ENCODE measurements at regions not wholly inside any gene's neighbourhood (a gene's known extent, or its start where the extent isn't known, plus 50 kb on each side); places are given as distances from the start of the nearest gene placed in this dataset.

- TF ChIP-seq, protein P1, sequence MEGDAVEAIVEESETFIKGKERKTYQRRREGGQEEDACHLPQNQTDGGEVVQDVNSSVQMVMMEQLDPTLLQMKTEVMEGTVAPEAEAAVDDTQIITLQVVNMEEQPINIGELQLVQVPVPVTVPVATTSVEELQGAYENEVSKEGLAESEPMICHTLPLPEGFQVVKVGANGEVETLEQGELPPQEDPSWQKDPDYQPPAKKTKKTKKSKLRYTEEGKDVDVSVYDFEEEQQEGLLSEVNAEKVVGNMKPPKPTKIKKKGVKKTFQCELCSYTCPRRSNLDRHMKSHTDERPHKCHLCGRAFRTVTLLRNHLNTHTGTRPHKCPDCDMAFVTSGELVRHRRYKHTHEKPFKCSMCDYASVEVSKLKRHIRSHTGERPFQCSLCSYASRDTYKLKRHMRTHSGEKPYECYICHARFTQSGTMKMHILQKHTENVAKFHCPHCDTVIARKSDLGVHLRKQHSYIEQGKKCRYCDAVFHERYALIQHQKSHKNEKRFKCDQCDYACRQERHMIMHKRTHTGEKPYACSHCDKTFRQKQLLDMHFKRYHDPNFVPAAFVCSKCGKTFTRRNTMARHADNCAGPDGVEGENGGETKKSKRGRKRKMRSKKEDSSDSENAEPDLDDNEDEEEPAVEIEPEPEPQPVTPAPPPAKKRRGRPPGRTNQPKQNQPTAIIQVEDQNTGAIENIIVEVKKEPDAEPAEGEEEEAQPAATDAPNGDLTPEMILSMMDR (conservative IDR thresholded peaks at IDR 0.05; ENCODE audit: low read depth, low read length), result no peak
- TF ChIP-seq POLR2A (IDR thresholded peaks at IDR 0.05; ENCODE audit: low read depth, low read length) (no peak), SMC3 (IDR thresholded peaks at IDR 0.05; ENCODE audit: low read depth, low read length) (no peak), RAD21 (IDR thresholded peaks at IDR 0.05; ENCODE audit: low read length) (no peak), NFE2L2 (IDR thresholded peaks at IDR 0.05; ENCODE audit: low read depth, low read length) (no peak), MAZ (IDR thresholded peaks at IDR 0.05; ENCODE audit: borderline replicate concordance, low read depth, low read length) (no peak), MXI1 (IDR thresholded peaks at IDR 0.05; ENCODE audit: borderline replicate concordance, low read depth, low read length) (no peak), ELK1 (IDR thresholded peaks at IDR 0.05; ENCODE audit: borderline replicate concordance, low read depth, low read length) (no peak), FOS (IDR thresholded peaks at IDR 0.05; ENCODE audit: low read depth, low read length) (no peak)
Observed at GRCh38 chr6:147774856-147775255, 266.4 kb downstream of the SAMD5 start.

All from IMR-90 (cell line).